GM19372 (cell line): ENCODE measurements at regions not wholly inside any gene's neighbourhood (a gene's known extent, or its start where the extent isn't known, plus 50 kb on each side); places are given as distances from the start of the nearest gene placed in this dataset.
"Not testable (repeated sequence)": the region's sequence is repeated elsewhere in the genome, so short reads cannot be mapped to it uniquely, and the experiment has no call there.

ENCODE experiments used
- ATAC-seq: cut with Tn5 transposase; IDR thresholded peaks from one replicate; pipeline ENCODE4 v1.9.1; 2021; ENCODE audit warnings: mild to moderate bottlenecking, low read depth, moderate library complexity; ENCODE audit not compliant: unreplicated experiment

- ATAC-seq: no peak
Measured at GRCh38 chr14:86790408-86791364, 1202.3 kb downstream of the GALC start.

GRCh38 chr14:86788224-86788623 lies 1204.8 kb downstream of the GALC start:
- ATAC-seq: no peak

GRCh38 chr14:86787717-86788116 lies 1205.3 kb downstream of the GALC start:
- no peak for ATAC-seq

GRCh38 chr14:86782092-86782580 lies 1210.8 kb downstream of the GALC start:
- no peak for ATAC-seq

- no peak for ATAC-seq
Measured at GRCh38 chr14:86780876-86781510, 1212.0 kb downstream of the GALC start.

GRCh38 chr14:86780461-86780860 lies 1212.5 kb downstream of the GALC start:
- no peak for ATAC-seq

GRCh38 chr14:86779416-86779815 lies 1213.6 kb downstream of the GALC start:
- no peak for ATAC-seq

GRCh38 chr14:86777963-86778602 lies 1214.9 kb downstream of the GALC start:
- no peak for ATAC-seq

- ATAC-seq: not testable (repeated sequence)
Measured at GRCh38 chr14:86775896-86776295, 1217.1 kb downstream of the GALC start.

GRCh38 chr14:86774916-86775315 lies 1218.1 kb downstream of the GALC start:
- no peak for ATAC-seq

GRCh38 chr14:86772075-86772474 lies 1220.9 kb downstream of the GALC start:
- ATAC-seq: no peak

GRCh38 chr14:86770186-86770585 lies 1222.8 kb downstream of the GALC start:
- ATAC-seq: no peak

- no peak for ATAC-seq
Measured at GRCh38 chr14:86766469-86766868, 1226.5 kb downstream of the GALC start.

- ATAC-seq: no peak
Measured at GRCh38 chr14:86761611-86762010, 1231.4 kb downstream of the GALC start.

- no peak for ATAC-seq
Measured at GRCh38 chr14:86756521-86757190, 1226.7 kb downstream of the FLRT2 start.

GRCh38 chr14:86750488-86750887 lies 1220.5 kb downstream of the FLRT2 start:
- not testable (repeated sequence) for ATAC-seq

- no peak for ATAC-seq
Measured at GRCh38 chr14:86739761-86740160, 1209.8 kb downstream of the FLRT2 start.

GRCh38 chr14:86731427-86731826 lies 1201.5 kb downstream of the FLRT2 start:
- not testable (repeated sequence) for ATAC-seq

GRCh38 chr14:86723254-86723624 lies 1193.3 kb downstream of the FLRT2 start:
- ATAC-seq: no peak

- no peak for ATAC-seq
Measured at GRCh38 chr14:86722612-86723253, 1192.8 kb downstream of the FLRT2 start.
